Endothelial cell of umbilical vein (primary cell): ENCODE measurements at regions not wholly inside any gene's neighbourhood (a gene's known extent, or its start where the extent isn't known, plus 50 kb on each side); places are given as distances from the start of the nearest gene placed in this dataset.

Experiments
- BruUV-seq: library from RNA; stranded (reverse); fragments of 400-500 nt; replicated peaks from 2 replicates; lab custom pipeline; 2021; lab: Mats Ljungman, UMichigan
- CTCF ChIA-PET: fragments of 300-600, 350-600 bp; sonication (Branson Sonifier 250); formaldehyde crosslinking; loops from one replicate; lab custom pipeline; 2021; ENCODE audit warnings: antibody characterized with exemption, inconsistent platforms; lab: Charles Lee
- POLR2A ChIA-PET: fragments of 300-600, 350-600 bp; sonication (Branson Sonifier 250); formaldehyde crosslinking; loops from one replicate; lab custom pipeline; 2021; ENCODE audit warnings: antibody characterized with exemption, inconsistent platforms; lab: Charles Lee
- DNase-seq: peaks from one replicate; pipeline ENCODE4 v3.0.0-alpha.2; 2011; ENCODE audit warnings: low read depth, low spot score
- FAIRE-seq: peaks from 2 replicates; lab custom pipeline; 2011; peaks lifted over from hg19 to GRCh38; lab: Jason Lieb, UNC
- H2AFZ ChIP-seq: 2 replicates; pipeline ENCODE4 v1.6.0; 2012; ENCODE audit warnings: low read depth, low read length, control low read depth, inconsistent platforms
- H3K27ac ChIP-seq: 2 replicates; pipeline ENCODE4 v1.5.1; 2011; ENCODE audit warnings: low read depth, mild to moderate bottlenecking, control low read depth, low read length, moderate library complexity; ENCODE audit not compliant: insufficient read depth
- H3K27me3 ChIP-seq, 2 experiments: 2 replicates each; pipeline versions ENCODE4 v1.6.0 to v1.6.1; 2011; ENCODE audit warnings: low read length in 2 of 2, mixed read lengths in 1 of 2; ENCODE audit not compliant: control insufficient read depth in 2 of 2, insufficient read depth in 2 of 2
- H3K36me3 ChIP-seq, 2 experiments: 2 replicates in 1 of 2; 3 replicates in 1 of 2; pipeline ENCODE4 v1.5.1; 2011; ENCODE audit warnings: low read length in 2 of 2, mild to moderate bottlenecking in 1 of 2, moderate library complexity in 1 of 2; ENCODE audit not compliant: control insufficient read depth in 2 of 2, insufficient read depth in 2 of 2; ENCODE audit errors: extremely low read depth in 1 of 2
- H3K4me1 ChIP-seq: 3 replicates; pipeline ENCODE4 v1.5.1; 2011; ENCODE audit warnings: mild to moderate bottlenecking, low read length; ENCODE audit not compliant: control insufficient read depth, insufficient read depth; ENCODE audit errors: extremely low read depth
- H3K4me2 ChIP-seq: 2 replicates; pipeline ENCODE4 v1.6.1; 2011; ENCODE audit warnings: low read length, control low read depth, mixed read lengths; ENCODE audit not compliant: insufficient read depth
- H3K4me3 ChIP-seq, 3 experiments: fragments of 200-600 bp in 1 of 3; sonication (generic), shearing (Covaris generic) in 1 of 3; replicated peaks in 1 of 3; 2 replicates each; pipeline ENCODE4 v1.5.1; 2011 to 2016; ENCODE audit warnings: control low read depth in 3 of 3, low read length in 3 of 3, mild to moderate bottlenecking in 2 of 3, inconsistent platforms in 1 of 3, low read depth in 1 of 3, moderate library complexity in 1 of 3; ENCODE audit not compliant: insufficient read depth in 1 of 3
- H3K79me2 ChIP-seq: 2 replicates; pipeline ENCODE4 v1.6.0; 2012; ENCODE audit warnings: low read length, inconsistent platforms; ENCODE audit not compliant: control insufficient read depth, insufficient read depth
- H3K9ac ChIP-seq: replicated peaks from 2 replicates; pipeline ENCODE3; 2011; ENCODE audit warnings: low read length, control low read depth; ENCODE audit not compliant: insufficient read depth; ENCODE audit errors: extremely low read depth
- H3K9me1 ChIP-seq: replicated peaks from 3 replicates; pipeline ENCODE4 v1.6.0; 2011; ENCODE audit warnings: mild to moderate bottlenecking, low read length; ENCODE audit not compliant: control insufficient read depth, insufficient read depth; ENCODE audit errors: extremely low read depth
- H3K9me3 ChIP-seq: replicated peaks from 2 replicates; pipeline ENCODE4 v1.5.1; 2012; ENCODE audit warnings: low read length, inconsistent platforms; ENCODE audit not compliant: control insufficient read depth, insufficient read depth
- H4K20me1 ChIP-seq: replicated peaks from 2 replicates; pipeline ENCODE3; 2011; ENCODE audit warnings: mild to moderate bottlenecking, low read length; ENCODE audit not compliant: control insufficient read depth, insufficient read depth; ENCODE audit errors: extremely low read depth
- CTCF ChIP-seq, 2 donors: IDR thresholded peaks; 1 replicate in 1 of 2; 2 replicates in 1 of 2; pipeline ENCODE4 v1.5.1; 2011; ENCODE audit warnings: low read length in 2 of 2, mild to moderate bottlenecking in 2 of 2, moderate library complexity in 2 of 2, control low read depth in 1 of 2, inconsistent platforms in 1 of 2, low read depth in 1 of 2; ENCODE audit not compliant: insufficient read depth in 1 of 2; ENCODE audit errors: extremely low read depth in 1 of 2
- FOS ChIP-seq: IDR thresholded peaks from 2 replicates; pipeline ENCODE4 v1.6.1; 2011; ENCODE audit warnings: mild to moderate bottlenecking, low read length, moderate library complexity, borderline replicate concordance; ENCODE audit not compliant: insufficient read depth
- MYC ChIP-seq: IDR thresholded peaks from one replicate; pipeline ENCODE4 v1.6.1; 2011; ENCODE audit warnings: mild to moderate bottlenecking, low read depth, low read length
- POLR2A ChIP-seq: IDR thresholded peaks from 2 replicates; pipeline ENCODE4 v1.6.1; 2012; ENCODE audit warnings: low read depth, mild to moderate bottlenecking, control low read depth, low read length
- dilution Hi-C: fragments of 300-500 bp; cut with MboI; formaldehyde crosslinking; loops from one replicate; pipeline ENCODE4 v1.15.0; 2019; ENCODE audit warnings: low sequenced_read_pairs; ENCODE audit not compliant: extremely low pct_ligation_motif_present
- intact Hi-C: fragments of 100-400 bp; cut with micrococcal nuclease; formaldehyde crosslinking; loops from one replicate; pipeline ENCODE4 v1.10.0; 2022

DNA sequence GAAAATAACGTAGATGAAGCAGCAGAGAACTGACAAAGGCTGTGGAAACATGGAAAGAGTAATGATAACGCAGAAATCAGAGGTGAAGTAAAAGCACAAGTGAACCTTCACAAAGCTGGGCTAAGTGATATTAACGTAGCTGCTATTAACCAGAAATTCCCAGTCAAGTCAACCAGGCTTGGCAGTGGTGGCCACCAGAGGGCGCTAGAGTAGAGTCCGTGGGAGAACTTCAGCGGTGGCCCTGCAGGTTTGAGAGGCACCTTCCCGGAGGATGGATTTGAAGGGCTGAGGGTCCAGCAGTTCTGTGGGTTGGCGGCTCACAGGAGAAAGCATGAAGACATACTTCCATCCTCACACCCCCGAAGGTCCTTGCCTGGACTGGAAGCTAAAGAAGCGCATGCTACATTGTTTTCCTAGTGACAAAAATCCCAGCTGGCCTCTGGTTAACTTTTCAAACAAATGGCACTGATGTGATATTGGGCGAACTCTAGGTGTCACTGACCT, 81.7 kb upstream of the ZNF648 start:
- no peak overlapping the region for H3K4me3 ChIP-seq
- intact Hi-C loops: loop anchor here (1.0 to 2.0 kb wide), 3 partner anchors 54 to 253 kb away; no protein-coding TSS in a partner anchor
- H3K27me3 ChIP-seq: no peaks in the 10 kb centered on the region
- ChIA-PET CTCF (interaction anchor here (0.6 to 8.1 kb wide), 45 partner anchors 8 to 953 kb away, joined by 3 to 670 read pairs (median 4); partner anchors contain the start of genes GLUL and TEDDM1), POLR2A (interaction anchor here (1.3 to 1.7 kb wide), 2 partner anchors 249 to 254 kb away, joined by 3 to 16 read pairs; partner anchors contain the start of gene GLUL)
- no peak overlapping the region for H2AFZ ChIP-seq
- H3K4me2 ChIP-seq: no peak overlapping the region
- H3K9me3 ChIP-seq: no peaks in the 10 kb centered on the region
- BruUV-seq: no TSS peak
- H3K9me1 ChIP-seq: no peaks in the 10 kb centered on the region
- FAIRE-seq: peak; percentile 62
- dilution Hi-C loops: no loop called here
- no peaks in the 10 kb centered on the region for H3K4me1 ChIP-seq
- H3K79me2 ChIP-seq: no peaks in the 10 kb centered on the region
- no peak overlapping the region for H3K9ac ChIP-seq
- H4K20me1 ChIP-seq: no peaks in the 10 kb centered on the region
- H3K36me3 ChIP-seq: no peaks in the 10 kb centered on the region
- no peak overlapping the region for H3K27ac ChIP-seq
- TF ChIP-seq POLR2A (no peak), CTCF (IDR thresholded peaks at IDR 0.05; ENCODE audit: extremely low read depth in 1 of 2, insufficient read depth in 1 of 2, low read depth in 1 of 2, low read length in 2 of 2) (peak; percentile 84 to 90), FOS (no peak)
- DNase-seq: peak; percentile 79

DNA sequence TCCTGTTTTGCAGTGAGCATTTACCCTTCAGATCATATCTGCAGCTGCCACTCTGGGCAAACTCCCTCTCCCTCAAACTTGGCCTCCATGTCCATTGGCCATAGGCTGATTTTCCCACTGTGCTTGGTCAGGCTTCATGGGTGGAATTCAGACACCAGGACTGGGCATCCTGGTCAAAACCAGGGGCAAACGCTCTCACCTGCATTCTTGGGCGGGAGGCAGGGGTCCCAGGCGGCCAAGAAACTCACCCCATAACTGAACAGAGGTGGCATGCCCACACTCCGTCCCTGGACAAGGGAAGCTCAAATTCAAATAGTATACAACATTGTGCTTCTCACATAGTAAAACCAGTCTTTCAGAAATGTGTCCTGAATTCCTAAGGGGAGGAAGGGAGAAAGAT, 81.1 kb upstream of the ZNF648 start:
- Histone ChIP-seq H3K4me3 (no peak overlapping the region), H3K27me3 (no peaks in the 10 kb centered on the region), H2AFZ (no peak overlapping the region), H3K27ac (no peak overlapping the region), H3K4me1 (no peaks in the 10 kb centered on the region), H3K9me3 (no peaks in the 10 kb centered on the region), H3K79me2 (no peaks in the 10 kb centered on the region), H4K20me1 (no peaks in the 10 kb centered on the region), H3K9me1 (no peaks in the 10 kb centered on the region), H3K36me3 (no peaks in the 10 kb centered on the region), H3K9ac (no peak overlapping the region), H3K4me2 (no peak overlapping the region)
- no TSS peak for BruUV-seq
- FAIRE-seq: no peak
- DNase-seq: no peak
- TF ChIP-seq MYC: no peak
- ChIA-PET POLR2A (interaction anchor here (1.3 kb wide), 1 partner anchor 254 kb away, joined by 3 read pairs; no protein-coding TSS in a partner anchor), CTCF (interaction anchor here (0.6 to 8.1 kb wide), 43 partner anchors 8 to 952 kb away, joined by 3 to 670 read pairs (median 4); partner anchors contain the start of genes GLUL and TEDDM1)
- intact Hi-C loops (loop anchor here (1.0 to 2.0 kb wide), 3 partner anchors 53 to 254 kb away; no protein-coding TSS in a partner anchor), dilution Hi-C loops (no loop called here)
